GM06990 (cell line): ENCODE measurements at regions not wholly inside any gene's neighbourhood (a gene's known extent, or its start where the extent isn't known, plus 50 kb on each side); places are given as distances from the start of the nearest gene placed in this dataset.

Experiments used
- DNase-seq: peaks from one replicate; pipeline ENCODE4 v3.0.0-alpha.2; 2011; ENCODE audit not compliant: insufficient read length; ENCODE audit errors: extremely low read depth
- H3K27me3 ChIP-seq: replicated peaks from 2 replicates; pipeline ENCODE4 v1.6.0; 2011; ENCODE audit warnings: low read length; ENCODE audit not compliant: control insufficient read depth, insufficient read depth
- H3K36me3 ChIP-seq: 2 replicates; pipeline ENCODE4 v1.5.1; 2011; ENCODE audit warnings: low read length; ENCODE audit not compliant: control insufficient read depth, insufficient read depth
- H3K4me3 ChIP-seq: replicated peaks from 2 replicates; pipeline ENCODE4 v1.5.1; 2011; ENCODE audit warnings: low read depth, mild to moderate bottlenecking, control low read depth, low read length
- CTCF ChIP-seq: IDR thresholded peaks from 2 replicates; pipeline ENCODE4 v1.5.1; 2011; ENCODE audit warnings: low read length, control low read depth, mild to moderate bottlenecking, inconsistent platforms; ENCODE audit not compliant: insufficient read depth, poor library complexity, severe bottlenecking

GRCh38 chr19:28665748-28666147, 547.2 kb downstream of the UQCRFS1 start:
- TF ChIP-seq CTCF: no peak
- DNase-seq: no peak
- Histone ChIP-seq H3K36me3 (no peaks in the 10 kb centered on the region), H3K27me3 (no peaks in the 10 kb centered on the region), H3K4me3 (no peak overlapping the region)

GRCh38 chr19:28656644-28657043, 556.3 kb downstream of the UQCRFS1 start:
- no peaks in the 10 kb centered on the region for H3K36me3 ChIP-seq
- no peak for DNase-seq
- H3K4me3 ChIP-seq: no peak overlapping the region
- TF ChIP-seq CTCF: no peak
- H3K27me3 ChIP-seq: no peaks in the 10 kb centered on the region

DNA sequence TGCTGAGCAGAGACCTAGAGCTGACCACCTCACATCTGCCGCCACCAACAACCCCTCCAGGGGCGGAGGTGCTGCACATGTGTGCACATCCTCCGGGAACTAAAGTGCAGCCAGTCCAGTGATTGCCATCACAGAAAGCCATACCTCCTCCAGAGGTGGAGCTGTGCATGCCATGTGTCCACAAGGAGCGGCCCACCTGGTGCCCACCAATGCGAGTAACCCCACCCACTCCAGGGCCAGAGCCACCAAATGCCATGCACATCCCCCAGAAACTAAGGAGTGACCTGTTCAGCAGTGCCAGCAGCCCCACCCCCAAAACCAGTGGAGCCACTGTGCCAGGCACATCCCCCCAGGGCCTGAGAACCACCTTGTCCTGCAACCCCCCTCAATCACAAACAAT, 557.9 kb downstream of the UQCRFS1 start:
- TF ChIP-seq CTCF: no peak
- no peak for DNase-seq

GRCh38 chr19:28652765-28653164, 560.2 kb downstream of the UQCRFS1 start:
- no peak for DNase-seq
- TF ChIP-seq CTCF: no peak
- Histone ChIP-seq H3K36me3 (no peaks in the 10 kb centered on the region), H3K4me3 (no peak overlapping the region), H3K27me3 (no peaks in the 10 kb centered on the region)

More for the DNA sequence above, 557.9 kb downstream of the UQCRFS1 start:
- no peaks in the 10 kb centered on the region for H3K27me3 ChIP-seq
- H3K4me3 ChIP-seq: no peak overlapping the region
- H3K36me3 ChIP-seq: no peaks in the 10 kb centered on the region

- Histone ChIP-seq H3K36me3 (no peaks in the 10 kb centered on the region), H3K4me3 (no peak overlapping the region), H3K27me3 (no peaks in the 10 kb centered on the region)
- TF ChIP-seq CTCF: no peak
- no peak for DNase-seq
These were observed 566.3 kb downstream of the UQCRFS1 start for GRCh38 chr19:28646629-28647028.

- H3K27me3 ChIP-seq: no peaks in the 10 kb centered on the region
- no peak for TF ChIP-seq CTCF
These were observed 568.7 kb downstream of the UQCRFS1 start for GRCh38 chr19:28644169-28644775.

More at GRCh38 chr19:28644169-28644775, 568.7 kb downstream of the UQCRFS1 start:
- DNase-seq: no peak
- Histone ChIP-seq H3K36me3 (no peaks in the 10 kb centered on the region), H3K4me3 (no peak overlapping the region)
